Right kidney (tissue), 1 donor: ENCODE measurements at regions not wholly inside any gene's neighbourhood (a gene's known extent, or its start where the extent isn't known, plus 50 kb on each side); places are given as distances from the start of the nearest gene placed in this dataset.
"Not testable (repeated sequence)": the region's sequence is repeated elsewhere in the genome, so short reads cannot be mapped to it uniquely, and the experiment has no call there.

Source experiments
- DNase-seq: peaks from one replicate; pipeline ENCODE4 v3.0.0-alpha.2; 2016

DNA sequence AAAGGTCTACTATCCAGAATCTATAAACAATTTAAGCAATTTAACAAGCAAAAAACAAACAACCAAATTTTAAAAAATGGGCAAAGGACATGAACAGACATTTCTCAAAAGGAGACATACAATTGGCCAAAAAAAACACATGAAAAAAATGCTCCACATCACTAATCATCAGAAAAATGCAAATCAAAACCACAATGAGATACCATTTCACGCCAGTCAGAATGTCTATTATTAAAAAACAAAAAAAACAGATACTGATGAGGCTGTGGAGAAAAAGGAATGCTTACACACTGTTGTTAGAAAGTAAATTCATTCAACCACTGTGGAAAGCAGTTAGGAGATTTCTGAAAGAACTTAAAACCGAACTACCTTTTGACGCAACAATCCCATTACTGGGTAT lies 66.4 kb upstream of the SESTD1 start:
- DNase-seq, result no peak

DNA sequence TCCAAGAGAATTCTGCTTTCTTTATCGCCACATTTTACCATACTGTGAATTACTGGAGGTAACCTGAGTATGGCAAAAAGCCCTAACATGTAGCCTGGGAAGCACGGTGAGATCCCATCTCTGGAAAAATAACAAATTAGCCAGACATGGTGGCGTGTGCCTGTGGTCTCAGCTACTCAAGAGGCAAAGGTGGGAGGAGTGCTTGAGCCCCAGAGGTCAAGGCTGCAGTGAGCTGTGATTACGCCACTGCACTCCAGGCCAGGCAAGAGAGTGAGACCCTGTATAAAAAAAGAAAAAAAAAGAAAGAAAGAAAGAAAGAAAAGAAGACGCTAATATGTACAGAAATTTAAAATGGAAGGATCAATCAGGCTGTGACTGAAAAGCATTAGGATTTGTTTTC lies 57.7 kb upstream of the SESTD1 start:
- DNase-seq, result no peak

DNA sequence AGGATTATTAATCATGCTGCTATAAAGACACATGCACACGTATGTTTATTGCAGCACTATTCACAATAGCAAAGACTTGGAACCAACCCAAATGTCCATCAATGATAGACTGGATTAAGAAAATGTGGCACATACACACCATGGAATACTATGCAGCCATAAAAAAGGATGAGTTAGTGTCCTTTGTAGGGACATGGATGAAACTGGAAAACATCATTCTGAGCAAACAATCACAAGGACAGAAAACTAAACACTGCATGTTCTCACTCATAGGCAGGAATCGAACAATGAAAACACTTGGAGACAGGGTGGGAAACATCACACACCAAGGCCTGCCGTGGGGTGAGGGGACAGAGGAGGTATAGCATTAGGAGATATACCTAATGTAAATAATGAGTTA lies 56.4 kb upstream of the SESTD1 start:
- DNase-seq, result not testable (repeated sequence)

DNA sequence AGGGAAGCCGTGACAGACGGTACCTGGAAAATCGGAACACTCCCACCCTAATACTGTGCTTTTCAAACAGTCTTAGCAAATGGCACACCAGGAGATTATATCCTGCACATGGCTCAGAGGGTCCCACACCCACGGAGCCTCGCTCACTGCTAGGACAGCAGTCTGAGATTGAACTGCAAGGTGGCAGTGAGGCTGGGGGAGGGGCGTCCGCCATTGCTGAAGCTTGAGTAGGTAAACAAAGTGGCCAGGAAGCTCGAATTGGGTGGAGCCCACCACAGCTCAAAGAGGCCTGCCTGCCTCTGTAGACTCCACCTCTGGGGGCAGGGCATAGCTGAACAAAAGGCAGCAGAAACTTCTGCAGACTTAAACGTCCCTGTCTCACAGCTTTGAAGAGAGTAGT lies 50.1 kb upstream of the SESTD1 start:
- not testable (repeated sequence) for DNase-seq
